Spleen (tissue), 7 donors: ENCODE measurements at regions not wholly inside any gene's neighbourhood (a gene's known extent, or its start where the extent isn't known, plus 50 kb on each side); places are given as distances from the start of the nearest gene placed in this dataset.

ENCODE experiments used
- POLR2A ChIP-seq, 3 donors: fragments of 450-650 bp; IDR thresholded peaks; one replicate each; pipeline ENCODE4 v1.5.1; 2017; ENCODE audit warnings: antibody characterized with exemption in 3 of 3, mild to moderate bottlenecking in 1 of 3
- POLR2AphosphoS5 ChIP-seq, 3 donors: sonication (generic); formaldehyde crosslinking; IDR thresholded peaks; one replicate each; pipeline ENCODE4 v1.5.1; 2017; ENCODE audit warnings: antibody characterized with exemption in 3 of 3
- TF ChIP-seq, protein P1 (sequence below), 11 experiments: fragments of 200-600 bp in 7 of 11; fragments of 450-650 bp in 4 of 11; sonication (generic) in 4 of 11; IDR thresholded peaks in 8 of 11; conservative IDR thresholded peaks in 3 of 11; 1 replicate in 7 of 11; 2 replicates in 4 of 11; pipeline versions ENCODE4 v1.4.0 to v1.8.0; 2016 to 2021; ENCODE audit warnings: antibody characterized with exemption in 11 of 11, inconsistent platforms in 4 of 11, mild to moderate bottlenecking in 1 of 11
- donor health status: DM: no; HTN: no; CAD: no; lungs with moderate emphysema.
- donor health status: DM: no; HTN: no; CAD: no.
- donor health status: DM: no; HTN: no; CAD: no.

DNA sequence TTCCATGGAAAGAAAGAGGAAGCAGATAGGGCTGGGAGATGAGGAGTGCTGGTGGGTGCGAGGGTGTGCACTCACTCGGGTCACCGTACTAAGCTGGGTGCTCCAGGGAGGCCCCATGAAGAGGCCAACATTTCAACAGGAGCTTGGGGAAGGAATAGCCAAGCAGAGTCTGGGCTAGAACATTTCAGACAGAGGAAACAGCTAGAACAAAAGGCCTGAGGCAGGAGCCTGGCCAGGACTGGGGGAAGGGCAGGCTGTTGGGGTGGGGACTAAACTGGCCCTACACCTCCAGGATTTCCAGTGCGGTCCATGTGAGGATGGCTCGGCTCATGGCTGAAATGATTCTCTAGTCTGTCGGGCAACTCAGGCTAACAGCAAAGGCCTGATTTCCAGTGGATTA, 90.8 kb downstream of the ZFP36L2 start:
- TF ChIP-seq POLR2AphosphoS5 (IDR thresholded peaks at IDR 0.05) (no peak), POLR2A (IDR thresholded peaks at IDR 0.05) (no peak)
- TF ChIP-seq, protein P1, sequence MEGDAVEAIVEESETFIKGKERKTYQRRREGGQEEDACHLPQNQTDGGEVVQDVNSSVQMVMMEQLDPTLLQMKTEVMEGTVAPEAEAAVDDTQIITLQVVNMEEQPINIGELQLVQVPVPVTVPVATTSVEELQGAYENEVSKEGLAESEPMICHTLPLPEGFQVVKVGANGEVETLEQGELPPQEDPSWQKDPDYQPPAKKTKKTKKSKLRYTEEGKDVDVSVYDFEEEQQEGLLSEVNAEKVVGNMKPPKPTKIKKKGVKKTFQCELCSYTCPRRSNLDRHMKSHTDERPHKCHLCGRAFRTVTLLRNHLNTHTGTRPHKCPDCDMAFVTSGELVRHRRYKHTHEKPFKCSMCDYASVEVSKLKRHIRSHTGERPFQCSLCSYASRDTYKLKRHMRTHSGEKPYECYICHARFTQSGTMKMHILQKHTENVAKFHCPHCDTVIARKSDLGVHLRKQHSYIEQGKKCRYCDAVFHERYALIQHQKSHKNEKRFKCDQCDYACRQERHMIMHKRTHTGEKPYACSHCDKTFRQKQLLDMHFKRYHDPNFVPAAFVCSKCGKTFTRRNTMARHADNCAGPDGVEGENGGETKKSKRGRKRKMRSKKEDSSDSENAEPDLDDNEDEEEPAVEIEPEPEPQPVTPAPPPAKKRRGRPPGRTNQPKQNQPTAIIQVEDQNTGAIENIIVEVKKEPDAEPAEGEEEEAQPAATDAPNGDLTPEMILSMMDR (IDR thresholded peaks at IDR 0.05 in 8 of 11, conservative IDR thresholded peaks at IDR 0.05 in 3 of 11) = no peak
